ENCODE measurements at regions not wholly inside any gene's neighbourhood (a gene's known extent, or its start where the extent isn't known, plus 50 kb on each side); places are given as distances from the start of the nearest gene placed in this dataset.

DNA sequence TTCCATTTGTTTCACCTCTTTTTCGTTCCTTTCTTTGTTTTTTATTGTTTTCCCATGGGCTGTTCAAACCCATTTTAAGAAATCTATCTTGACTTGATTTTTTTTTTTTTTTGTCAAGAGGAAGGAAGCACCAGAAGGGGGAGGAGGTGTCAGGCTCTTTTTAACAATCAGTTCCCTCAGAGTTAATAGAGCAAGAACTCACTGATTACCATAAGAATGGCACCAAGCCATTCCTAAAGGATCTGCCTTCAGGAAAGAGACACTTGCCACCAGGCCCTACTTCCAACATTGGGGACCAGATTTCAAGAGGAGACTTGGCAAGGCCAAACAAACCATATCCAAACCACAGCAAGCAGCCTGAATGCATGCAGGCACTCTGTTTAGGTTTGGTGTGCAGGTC, 168.0 kb downstream of the OTOR start:
- TF ChIP-seq, protein P1, sequence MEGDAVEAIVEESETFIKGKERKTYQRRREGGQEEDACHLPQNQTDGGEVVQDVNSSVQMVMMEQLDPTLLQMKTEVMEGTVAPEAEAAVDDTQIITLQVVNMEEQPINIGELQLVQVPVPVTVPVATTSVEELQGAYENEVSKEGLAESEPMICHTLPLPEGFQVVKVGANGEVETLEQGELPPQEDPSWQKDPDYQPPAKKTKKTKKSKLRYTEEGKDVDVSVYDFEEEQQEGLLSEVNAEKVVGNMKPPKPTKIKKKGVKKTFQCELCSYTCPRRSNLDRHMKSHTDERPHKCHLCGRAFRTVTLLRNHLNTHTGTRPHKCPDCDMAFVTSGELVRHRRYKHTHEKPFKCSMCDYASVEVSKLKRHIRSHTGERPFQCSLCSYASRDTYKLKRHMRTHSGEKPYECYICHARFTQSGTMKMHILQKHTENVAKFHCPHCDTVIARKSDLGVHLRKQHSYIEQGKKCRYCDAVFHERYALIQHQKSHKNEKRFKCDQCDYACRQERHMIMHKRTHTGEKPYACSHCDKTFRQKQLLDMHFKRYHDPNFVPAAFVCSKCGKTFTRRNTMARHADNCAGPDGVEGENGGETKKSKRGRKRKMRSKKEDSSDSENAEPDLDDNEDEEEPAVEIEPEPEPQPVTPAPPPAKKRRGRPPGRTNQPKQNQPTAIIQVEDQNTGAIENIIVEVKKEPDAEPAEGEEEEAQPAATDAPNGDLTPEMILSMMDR (IDR thresholded peaks at IDR 0.05; ENCODE audit: extremely low read depth in 1 of 2, insufficient read depth in 1 of 2, low read depth in 1 of 2, low read length in 2 of 2): no peak
- no peak for TF ChIP-seq POLR2A (IDR thresholded peaks at IDR 0.05; ENCODE audit: low read depth, low read length)
- no peak for TF ChIP-seq POLR2AphosphoS5 (IDR thresholded peaks at IDR 0.05; ENCODE audit: insufficient read depth, low read depth, low read length)
- no peak for TF ChIP-seq EZH2 (IDR thresholded peaks at IDR 0.05; ENCODE audit: borderline replicate concordance, low read depth, low read length, severe bottlenecking)
- TF ChIP-seq GATA2 (IDR thresholded peaks at IDR 0.05; ENCODE audit: insufficient read depth, insufficient read length, low read depth, low read length): no peak
- TF ChIP-seq MAX (IDR thresholded peaks at IDR 0.05; ENCODE audit: insufficient read depth, insufficient read length): no peak
- TF ChIP-seq FOS (IDR thresholded peaks at IDR 0.05; ENCODE audit: borderline replicate concordance, insufficient read depth, low read length): no peak
